ENCODE measurements at regions not wholly inside any gene's neighbourhood (a gene's known extent, or its start where the extent isn't known, plus 50 kb on each side); places are given as distances from the start of the nearest gene placed in this dataset.

- Histone ChIP-seq H3K4me3 (ENCODE audit: low read depth, low read length) (no peak overlapping the region), H3K27me3 (ENCODE audit: control insufficient read depth, insufficient read depth, low read length) (no peaks in the 10 kb centered on the region), H3K36me3 (ENCODE audit: control insufficient read depth, insufficient read depth, low read length) (no peaks in the 10 kb centered on the region)
- TF ChIP-seq CTCF (IDR thresholded peaks at IDR 0.05; ENCODE audit: insufficient read depth, low read length, poor library complexity, severe bottlenecking), result no peak
- no peak for DNase-seq (ENCODE audit: low read depth)
Measured at GRCh38 chr18:41338341-41338740, 616.7 kb upstream of the PIK3C3 start.

DNA sequence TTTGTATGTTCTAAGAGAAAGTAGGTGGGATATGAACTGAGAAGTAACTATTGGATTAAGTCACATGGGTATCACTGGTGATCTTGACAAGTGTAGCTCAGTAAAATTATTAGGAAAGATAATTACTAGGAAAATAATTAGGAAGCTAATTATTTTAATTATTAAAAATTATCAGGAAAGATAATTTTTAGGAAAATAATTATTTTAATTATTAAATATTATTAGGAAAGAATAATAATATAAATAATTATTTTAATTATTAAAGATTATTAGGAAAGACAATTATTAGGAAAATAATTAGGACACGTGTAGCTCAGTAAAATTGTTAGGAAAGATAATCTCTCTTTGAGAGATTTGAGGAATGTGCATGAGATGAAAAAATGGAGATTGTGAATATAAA, 623.4 kb upstream of the PIK3C3 start:
- no peak for DNase-seq (ENCODE audit: low read depth)
- Histone ChIP-seq H3K4me3 (ENCODE audit: low read depth, low read length) (no peak overlapping the region), H3K27me3 (ENCODE audit: control insufficient read depth, insufficient read depth, low read length) (no peaks in the 10 kb centered on the region), H3K36me3 (ENCODE audit: control insufficient read depth, insufficient read depth, low read length) (no peaks in the 10 kb centered on the region)
- no peak for TF ChIP-seq CTCF (IDR thresholded peaks at IDR 0.05; ENCODE audit: insufficient read depth, low read length, poor library complexity, severe bottlenecking)

DNA sequence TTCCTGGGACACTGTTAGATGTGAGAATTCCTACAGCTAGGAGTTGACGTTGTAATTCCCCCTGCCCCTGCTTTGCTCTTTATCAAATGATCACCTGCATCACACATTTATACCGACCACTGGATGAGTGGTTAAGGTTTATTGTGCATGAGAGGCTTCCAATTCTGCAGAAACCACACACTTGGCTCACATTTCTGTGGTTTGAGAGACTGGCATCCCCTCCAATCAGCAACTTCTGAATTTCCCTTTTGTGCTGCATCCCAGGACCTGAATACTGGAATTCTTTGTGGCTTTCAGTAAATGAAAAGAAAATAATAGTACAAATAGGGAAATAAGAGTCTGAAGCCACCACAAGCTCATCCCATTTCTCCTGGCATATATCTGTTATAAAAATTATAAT, 628.7 kb upstream of the PIK3C3 start:
- DNase-seq (ENCODE audit: low read depth), result peak; percentile 77
- TF ChIP-seq CTCF (IDR thresholded peaks at IDR 0.05; ENCODE audit: insufficient read depth, low read length, poor library complexity, severe bottlenecking), result no peak
- no peak overlapping the region for H3K4me3 ChIP-seq (ENCODE audit: low read depth, low read length)
- H3K27me3 ChIP-seq (ENCODE audit: control insufficient read depth, insufficient read depth, low read length), result no peaks in the 10 kb centered on the region
- H3K36me3 ChIP-seq (ENCODE audit: control insufficient read depth, insufficient read depth, low read length), result no peaks in the 10 kb centered on the region

- no peak overlapping the region for H3K4me3 ChIP-seq (ENCODE audit: low read depth, low read length)
- no peak for DNase-seq (ENCODE audit: low read depth)
- no peak for TF ChIP-seq CTCF (IDR thresholded peaks at IDR 0.05; ENCODE audit: insufficient read depth, low read length, poor library complexity, severe bottlenecking)
- no peaks in the 10 kb centered on the region for H3K27me3 ChIP-seq (ENCODE audit: control insufficient read depth, insufficient read depth, low read length)
- H3K36me3 ChIP-seq (ENCODE audit: control insufficient read depth, insufficient read depth, low read length), result no peaks in the 10 kb centered on the region
Measured at GRCh38 chr18:41324934-41325333, 630.1 kb upstream of the PIK3C3 start.

- H3K27me3 ChIP-seq (ENCODE audit: control insufficient read depth, insufficient read depth, low read length), result no peaks in the 10 kb centered on the region
- H3K4me3 ChIP-seq (ENCODE audit: low read depth, low read length), result no peak overlapping the region
- DNase-seq (ENCODE audit: low read depth), result no peak
- no peak for TF ChIP-seq CTCF (IDR thresholded peaks at IDR 0.05; ENCODE audit: insufficient read depth, low read length, poor library complexity, severe bottlenecking)
- H3K36me3 ChIP-seq (ENCODE audit: control insufficient read depth, insufficient read depth, low read length), result no peaks in the 10 kb centered on the region
Measured at GRCh38 chr18:41324020-41324791, 630.8 kb upstream of the PIK3C3 start.

GRCh38 chr18:41323044-41323443, 632.0 kb upstream of the PIK3C3 start:
- no peak for TF ChIP-seq CTCF (IDR thresholded peaks at IDR 0.05; ENCODE audit: insufficient read depth, low read length, poor library complexity, severe bottlenecking)
- DNase-seq (ENCODE audit: low read depth), result no peak
- Histone ChIP-seq H3K36me3 (ENCODE audit: control insufficient read depth, insufficient read depth, low read length) (no peaks in the 10 kb centered on the region), H3K27me3 (ENCODE audit: control insufficient read depth, insufficient read depth, low read length) (no peaks in the 10 kb centered on the region), H3K4me3 (ENCODE audit: low read depth, low read length) (no peak overlapping the region)

All from kidney epithelial cell (primary cell).